ENCODE measurements at regions not wholly inside any gene's neighbourhood (a gene's known extent, or its start where the extent isn't known, plus 50 kb on each side); places are given as distances from the start of the nearest gene placed in this dataset.
A peak's percentile ranks its signal among the peaks of the same experiment; 100 is the strongest.

DNA sequence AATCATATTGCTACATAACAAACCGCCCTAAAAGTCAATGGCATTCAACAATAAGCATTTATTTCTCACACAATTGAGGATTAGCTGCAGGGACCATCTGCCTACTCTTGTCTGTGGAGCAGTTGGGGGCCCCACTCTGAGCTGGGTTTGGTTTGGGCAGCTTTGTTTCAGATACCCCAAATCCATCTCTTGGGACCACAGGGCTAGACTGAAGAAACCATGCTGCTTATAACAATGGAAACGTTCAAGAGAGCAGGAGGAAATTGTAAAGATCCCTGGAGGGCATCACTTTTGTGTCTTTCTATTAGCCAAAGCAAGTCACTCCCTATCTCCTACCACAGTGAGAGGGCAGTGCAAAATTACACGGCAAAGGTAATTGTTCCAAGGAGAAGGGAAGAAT lies 146.5 kb upstream of the MGAT5 start:
- no peak overlapping the region for H3K4ac ChIP-seq (ENCODE audit: low read length)
- no peak overlapping the region for H2BK15ac ChIP-seq (ENCODE audit: low read length)
- H2AK5ac ChIP-seq (ENCODE audit: low read depth, low read length) = no peak overlapping the region
- no peak overlapping the region for H3K27ac ChIP-seq (replicated peaks; ENCODE audit: low read length)
- H3K18ac ChIP-seq (ENCODE audit: low read length) = no peak overlapping the region
- H3K14ac ChIP-seq (ENCODE audit: low read length) = no peak overlapping the region
- H4K91ac ChIP-seq (ENCODE audit: low read depth, low read length, poor library complexity) = no peak overlapping the region
- no peaks in the 10 kb centered on the region for H3K36me3 ChIP-seq (replicated peaks in 1 of 2; ENCODE audit: control insufficient read depth in 2 of 2, insufficient read depth in 2 of 2, low read length in 2 of 2)
- no peak for DNase-seq (ENCODE audit: low spot score)
- no peak overlapping the region for H2AFZ ChIP-seq (ENCODE audit: low read length)
- peaks cover 4% of the 10 kb centered on the region in 2 donors for H3K4me1 ChIP-seq (ENCODE audit: control insufficient read depth in 2 of 2, insufficient read depth in 1 of 2, low read depth in 1 of 2, low read length in 2 of 2)
- no peak overlapping the region for H3K4me2 ChIP-seq (ENCODE audit: insufficient read depth, low read length, poor library complexity, severe bottlenecking)
- H2BK12ac ChIP-seq (ENCODE audit: low read length) = no peak overlapping the region
- peaks cover 2 to 8% of the 10 kb centered on the region in 2 donors for H3K9me3 ChIP-seq (replicated peaks in 1 of 2; ENCODE audit: control insufficient read depth in 2 of 2, insufficient read depth in 1 of 2, low read depth in 1 of 2, low read length in 2 of 2)
- H3K79me1 ChIP-seq (ENCODE audit: low read depth, low read length) = no peaks in the 10 kb centered on the region
- H3K4me3 ChIP-seq (ENCODE audit: low read length in 2 of 2) = no peak overlapping the region
- peaks cover 0 to 2% (median 0%) of the 10 kb centered on the region in 3 experiments for H3K27me3 ChIP-seq (ENCODE audit: control insufficient read depth in 3 of 3, insufficient read depth in 3 of 3, low read depth in 1 of 3, low read length in 3 of 3)
- H4K8ac ChIP-seq (ENCODE audit: low read depth, low read length) = no peak overlapping the region
- H3K9ac ChIP-seq (ENCODE audit: low read depth, low read length, poor library complexity) = no peak overlapping the region
- no peak overlapping the region for H2BK5ac ChIP-seq (ENCODE audit: low read length)
- whole genome bisulfite sequencing, 2 donors (ENCODE audit: extremely low coverage in 2 of 2, insufficient read length in 2 of 2, insufficient replicate concordance in 1 of 2) = no CpG with 5 or more reads among the region's 3 CpGs
- no peak overlapping the region for H3K23ac ChIP-seq (ENCODE audit: low read depth, low read length, poor library complexity)
- H2BK120ac ChIP-seq (ENCODE audit: low read depth, low read length) = no peak overlapping the region

GRCh38 chr2:134108113-134108512 lies 145.8 kb upstream of the MGAT5 start:
- DNase-seq (ENCODE audit: low spot score) = no peak
- Histone ChIP-seq H2AFZ (ENCODE audit: low read length) (no peak overlapping the region), H4K91ac (ENCODE audit: low read depth, low read length, poor library complexity) (no peak overlapping the region), H3K4me3 (ENCODE audit: low read length in 2 of 2) (no peak overlapping the region), H3K27me3 (ENCODE audit: control insufficient read depth in 3 of 3, insufficient read depth in 3 of 3, low read depth in 1 of 3, low read length in 3 of 3) (peaks cover 0 to 2% (median 0%) of the 10 kb centered on the region in 3 experiments), H2BK120ac (ENCODE audit: low read depth, low read length) (no peak overlapping the region), H4K8ac (ENCODE audit: low read depth, low read length) (no peak overlapping the region), H3K23ac (ENCODE audit: low read depth, low read length, poor library complexity) (no peak overlapping the region), H3K27ac (replicated peaks; ENCODE audit: low read length) (no peak overlapping the region), H3K36me3 (replicated peaks in 1 of 2; ENCODE audit: control insufficient read depth in 2 of 2, insufficient read depth in 2 of 2, low read length in 2 of 2) (no peaks in the 10 kb centered on the region), H3K14ac (ENCODE audit: low read length) (no peak overlapping the region), H3K4ac (ENCODE audit: low read length) (no peak overlapping the region), H3K4me1 (ENCODE audit: control insufficient read depth in 2 of 2, insufficient read depth in 1 of 2, low read depth in 1 of 2, low read length in 2 of 2) (peaks cover 2 to 4% of the 10 kb centered on the region in 2 donors), H3K18ac (ENCODE audit: low read length) (no peak overlapping the region), H2AK5ac (ENCODE audit: low read depth, low read length) (no peak overlapping the region), H3K9me3 (replicated peaks in 1 of 2; ENCODE audit: control insufficient read depth in 2 of 2, insufficient read depth in 1 of 2, low read depth in 1 of 2, low read length in 2 of 2) (peaks cover 2 to 8% of the 10 kb centered on the region in 2 donors), H2BK12ac (ENCODE audit: low read length) (no peak overlapping the region), H2BK5ac (ENCODE audit: low read length) (no peak overlapping the region), H2BK15ac (ENCODE audit: low read length) (no peak overlapping the region), H3K9ac (ENCODE audit: low read depth, low read length, poor library complexity) (no peak overlapping the region), H3K79me1 (ENCODE audit: low read depth, low read length) (no peaks in the 10 kb centered on the region), H3K4me2 (ENCODE audit: insufficient read depth, low read length, poor library complexity, severe bottlenecking) (no peak overlapping the region)
- WGBS, 2 donors (ENCODE audit: extremely low coverage in 2 of 2, insufficient read length in 2 of 2, insufficient replicate concordance in 1 of 2) = no CpG with 5 or more reads among the region's 4 CpGs

DNA sequence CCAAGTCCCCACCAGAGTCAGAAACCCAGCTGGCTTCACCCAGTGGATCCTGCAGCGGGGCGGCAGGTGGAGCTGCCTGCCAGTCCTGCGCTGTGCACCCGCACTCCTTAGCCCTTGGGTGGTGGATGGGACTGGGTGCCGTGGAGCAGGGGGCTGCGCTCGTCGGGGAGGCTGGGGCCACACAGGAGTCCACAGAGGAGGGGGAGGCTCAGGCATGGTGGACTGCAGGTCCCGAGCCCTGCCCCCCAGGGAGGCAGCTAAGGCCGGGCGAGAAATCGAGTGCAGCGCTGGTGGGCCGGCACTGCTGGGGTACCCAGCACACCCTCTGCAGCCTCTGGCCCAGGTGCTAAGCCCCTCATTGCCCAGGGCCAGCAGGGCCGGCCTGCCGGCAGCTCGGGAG lies 144.6 kb upstream of the MGAT5 start:
- peaks cover 0 to 4% of the 10 kb centered on the region in 2 donors for H3K4me1 ChIP-seq (ENCODE audit: control insufficient read depth in 2 of 2, insufficient read depth in 1 of 2, low read depth in 1 of 2, low read length in 2 of 2)
- no peak overlapping the region for H3K9ac ChIP-seq (ENCODE audit: low read depth, low read length, poor library complexity)
- no peaks in the 10 kb centered on the region for H3K36me3 ChIP-seq (replicated peaks in 1 of 2; ENCODE audit: control insufficient read depth in 2 of 2, insufficient read depth in 2 of 2, low read length in 2 of 2)
- no peak overlapping the region for H2BK12ac ChIP-seq (ENCODE audit: low read length)
- no peak overlapping the region for H4K8ac ChIP-seq (ENCODE audit: low read depth, low read length)
- no peak overlapping the region for H2AK5ac ChIP-seq (ENCODE audit: low read depth, low read length)
- no peak overlapping the region for H2BK15ac ChIP-seq (ENCODE audit: low read length)
- H4K91ac ChIP-seq (ENCODE audit: low read depth, low read length, poor library complexity) = no peak overlapping the region
- no peak overlapping the region for H3K4me2 ChIP-seq (ENCODE audit: insufficient read depth, low read length, poor library complexity, severe bottlenecking)
- H2AFZ ChIP-seq (ENCODE audit: low read length) = no peak overlapping the region
- H3K4me3 ChIP-seq (ENCODE audit: low read length in 2 of 2) = no peak overlapping the region
- peak overlapping the region; percentile 31 for H3K23ac ChIP-seq (ENCODE audit: low read depth, low read length, poor library complexity)
- H3K9me3 ChIP-seq (replicated peaks in 1 of 2; ENCODE audit: control insufficient read depth in 2 of 2, insufficient read depth in 1 of 2, low read depth in 1 of 2, low read length in 2 of 2) = peaks cover 2 to 8% of the 10 kb centered on the region in 2 donors
- H3K27me3 ChIP-seq (ENCODE audit: control insufficient read depth in 3 of 3, insufficient read depth in 3 of 3, low read depth in 1 of 3, low read length in 3 of 3) = peaks cover 0 to 2% (median 0%) of the 10 kb centered on the region in 3 experiments
- H3K14ac ChIP-seq (ENCODE audit: low read length) = no peak overlapping the region
- no peak overlapping the region for H3K27ac ChIP-seq (replicated peaks; ENCODE audit: low read length)
- no peaks in the 10 kb centered on the region for H3K79me1 ChIP-seq (ENCODE audit: low read depth, low read length)
- no CpG with 5 or more reads among the region's 17 CpGs for WGBS, 2 donors (ENCODE audit: extremely low coverage in 2 of 2, insufficient read length in 2 of 2, insufficient replicate concordance in 1 of 2)
- H3K18ac ChIP-seq (ENCODE audit: low read length) = peak overlapping the region; percentile 28
- H2BK120ac ChIP-seq (ENCODE audit: low read depth, low read length) = no peak overlapping the region
- no peak for DNase-seq (ENCODE audit: low spot score)
- H2BK5ac ChIP-seq (ENCODE audit: low read length) = no peak overlapping the region
- no peak overlapping the region for H3K4ac ChIP-seq (ENCODE audit: low read length)

GRCh38 chr2:134109725-134110124 lies 144.1 kb upstream of the MGAT5 start:
- DNase-seq (ENCODE audit: low spot score) = no peak
- H3K9ac ChIP-seq (ENCODE audit: low read depth, low read length, poor library complexity) = no peak overlapping the region
- no peak overlapping the region for H3K27ac ChIP-seq (replicated peaks; ENCODE audit: low read length)
- no peak overlapping the region for H2BK12ac ChIP-seq (ENCODE audit: low read length)
- H3K4ac ChIP-seq (ENCODE audit: low read length) = no peak overlapping the region
- H3K14ac ChIP-seq (ENCODE audit: low read length) = no peak overlapping the region
- no peaks in the 10 kb centered on the region for H3K36me3 ChIP-seq (replicated peaks in 1 of 2; ENCODE audit: control insufficient read depth in 2 of 2, insufficient read depth in 2 of 2, low read length in 2 of 2)
- no peak overlapping the region for H4K8ac ChIP-seq (ENCODE audit: low read depth, low read length)
- no peak overlapping the region for H2BK5ac ChIP-seq (ENCODE audit: low read length)
- no peak overlapping the region for H2BK15ac ChIP-seq (ENCODE audit: low read length)
- WGBS, 2 donors (ENCODE audit: extremely low coverage in 2 of 2, insufficient read length in 2 of 2, insufficient replicate concordance in 1 of 2) = no CpG with 5 or more reads among the region's 13 CpGs
- peaks cover 0 to 2% (median 0%) of the 10 kb centered on the region in 3 experiments for H3K27me3 ChIP-seq (ENCODE audit: control insufficient read depth in 3 of 3, insufficient read depth in 3 of 3, low read depth in 1 of 3, low read length in 3 of 3)
- no peak overlapping the region for H3K4me3 ChIP-seq (ENCODE audit: low read length in 2 of 2)
- H3K9me3 ChIP-seq (replicated peaks in 1 of 2; ENCODE audit: control insufficient read depth in 2 of 2, insufficient read depth in 1 of 2, low read depth in 1 of 2, low read length in 2 of 2) = peaks cover 2 to 8% of the 10 kb centered on the region in 2 donors
- no peak overlapping the region for H2BK120ac ChIP-seq (ENCODE audit: low read depth, low read length)
- H3K18ac ChIP-seq (ENCODE audit: low read length) = no peak overlapping the region
- H3K4me1 ChIP-seq (ENCODE audit: control insufficient read depth in 2 of 2, insufficient read depth in 1 of 2, low read depth in 1 of 2, low read length in 2 of 2) = peaks cover 0 to 4% of the 10 kb centered on the region in 2 donors
- H3K79me1 ChIP-seq (ENCODE audit: low read depth, low read length) = no peaks in the 10 kb centered on the region
- H2AK5ac ChIP-seq (ENCODE audit: low read depth, low read length) = no peak overlapping the region
- no peak overlapping the region for H4K91ac ChIP-seq (ENCODE audit: low read depth, low read length, poor library complexity)
- no peak overlapping the region for H3K4me2 ChIP-seq (ENCODE audit: insufficient read depth, low read length, poor library complexity, severe bottlenecking)
- H3K23ac ChIP-seq (ENCODE audit: low read depth, low read length, poor library complexity) = peak overlapping the region; percentile 31
- H2AFZ ChIP-seq (ENCODE audit: low read length) = no peak overlapping the region

Data from neuronal stem cell (in vitro differentiated cells).